Parathyroid adenoma (tissue), 2 donors: ENCODE measurements at regions not wholly inside any gene's neighbourhood (a gene's known extent, or its start where the extent isn't known, plus 50 kb on each side); places are given as distances from the start of the nearest gene placed in this dataset.

Experiments
- H2AFZ ChIP-seq: fragments of 300-600 bp; sonication (generic); one replicate; pipeline ENCODE4 v1.7.0; 2017; ENCODE audit warnings: antibody characterized with exemption, mild to moderate bottlenecking
- H3K27ac ChIP-seq: fragments of 300-600 bp; sonication (generic); one replicate; pipeline ENCODE4 v1.7.0; 2017
- H3K27me3 ChIP-seq: fragments of 300-600 bp; sonication (generic); one replicate; pipeline ENCODE4 v1.7.0; 2017; ENCODE audit warnings: low read length; ENCODE audit not compliant: control insufficient read depth, insufficient read depth
- H3K36me3 ChIP-seq: fragments of 300-600 bp; sonication (generic); one replicate; pipeline ENCODE4 v1.7.0; 2017; ENCODE audit warnings: low read length; ENCODE audit not compliant: control insufficient read depth, insufficient read depth
- H3K4me1 ChIP-seq: fragments of 300-600 bp; sonication (generic); one replicate; pipeline ENCODE4 v1.7.0; 2017; ENCODE audit warnings: control low read depth
- H3K4me2 ChIP-seq: fragments of 300-600 bp; sonication (generic); one replicate; pipeline ENCODE4 v1.7.0; 2017; ENCODE audit warnings: low read length
- H3K4me3 ChIP-seq: fragments of 300-600 bp; sonication (generic); one replicate; pipeline ENCODE4 v1.7.0; 2017; ENCODE audit warnings: low read depth, low read length
- H3K79me2 ChIP-seq: fragments of 300-600 bp; sonication (generic); one replicate; pipeline ENCODE4 v1.7.0; 2017; ENCODE audit warnings: control low read depth
- H3K9ac ChIP-seq: fragments of 300-600 bp; sonication (generic); one replicate; pipeline ENCODE4 v1.7.0; 2017; ENCODE audit warnings: mild to moderate bottlenecking
- H3K9me3 ChIP-seq: fragments of 300-600 bp; sonication (generic); one replicate; pipeline ENCODE4 v1.7.0; 2017; ENCODE audit warnings: low read length; ENCODE audit not compliant: control insufficient read depth
- TF ChIP-seq, protein P1 (sequence below): fragments of 300-600 bp; sonication (generic); IDR thresholded peaks from one replicate; pipeline ENCODE4 v1.7.0; 2017; ENCODE audit warnings: antibody characterized with exemption, mild to moderate bottlenecking
- donor health status: primary hyperparathyroidism.

DNA sequence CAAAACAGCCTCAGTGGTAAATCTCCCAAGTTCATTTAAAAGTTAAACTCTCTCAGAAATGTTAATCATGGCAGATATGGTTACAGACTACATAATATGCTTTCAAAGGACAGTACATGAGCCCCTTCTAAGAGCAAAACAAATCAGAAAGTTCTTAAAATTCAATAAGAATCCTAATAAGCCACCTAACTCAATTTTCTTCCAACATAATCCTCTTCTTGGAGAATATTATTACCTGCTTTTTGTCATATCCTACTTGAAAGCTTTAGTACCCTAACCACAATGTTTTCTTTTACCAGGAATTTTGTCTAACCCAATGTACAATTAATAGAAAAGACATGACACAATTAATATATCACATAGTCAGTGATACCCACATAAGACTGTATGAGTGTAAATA lies 236.5 kb upstream of the ATP2B1 start:
- TF ChIP-seq, protein P1, sequence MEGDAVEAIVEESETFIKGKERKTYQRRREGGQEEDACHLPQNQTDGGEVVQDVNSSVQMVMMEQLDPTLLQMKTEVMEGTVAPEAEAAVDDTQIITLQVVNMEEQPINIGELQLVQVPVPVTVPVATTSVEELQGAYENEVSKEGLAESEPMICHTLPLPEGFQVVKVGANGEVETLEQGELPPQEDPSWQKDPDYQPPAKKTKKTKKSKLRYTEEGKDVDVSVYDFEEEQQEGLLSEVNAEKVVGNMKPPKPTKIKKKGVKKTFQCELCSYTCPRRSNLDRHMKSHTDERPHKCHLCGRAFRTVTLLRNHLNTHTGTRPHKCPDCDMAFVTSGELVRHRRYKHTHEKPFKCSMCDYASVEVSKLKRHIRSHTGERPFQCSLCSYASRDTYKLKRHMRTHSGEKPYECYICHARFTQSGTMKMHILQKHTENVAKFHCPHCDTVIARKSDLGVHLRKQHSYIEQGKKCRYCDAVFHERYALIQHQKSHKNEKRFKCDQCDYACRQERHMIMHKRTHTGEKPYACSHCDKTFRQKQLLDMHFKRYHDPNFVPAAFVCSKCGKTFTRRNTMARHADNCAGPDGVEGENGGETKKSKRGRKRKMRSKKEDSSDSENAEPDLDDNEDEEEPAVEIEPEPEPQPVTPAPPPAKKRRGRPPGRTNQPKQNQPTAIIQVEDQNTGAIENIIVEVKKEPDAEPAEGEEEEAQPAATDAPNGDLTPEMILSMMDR = no peak
- Histone ChIP-seq H3K36me3 (no peaks in the 10 kb centered on the region), H3K79me2 (no peaks in the 10 kb centered on the region), H3K4me2 (no peak overlapping the region), H3K9ac (no peak overlapping the region), H3K4me1 (no peaks in the 10 kb centered on the region), H3K27ac (no peak overlapping the region), H2AFZ (no peak overlapping the region), H3K4me3 (no peak overlapping the region), H3K27me3 (no peaks in the 10 kb centered on the region), H3K9me3 (no peaks in the 10 kb centered on the region)

DNA sequence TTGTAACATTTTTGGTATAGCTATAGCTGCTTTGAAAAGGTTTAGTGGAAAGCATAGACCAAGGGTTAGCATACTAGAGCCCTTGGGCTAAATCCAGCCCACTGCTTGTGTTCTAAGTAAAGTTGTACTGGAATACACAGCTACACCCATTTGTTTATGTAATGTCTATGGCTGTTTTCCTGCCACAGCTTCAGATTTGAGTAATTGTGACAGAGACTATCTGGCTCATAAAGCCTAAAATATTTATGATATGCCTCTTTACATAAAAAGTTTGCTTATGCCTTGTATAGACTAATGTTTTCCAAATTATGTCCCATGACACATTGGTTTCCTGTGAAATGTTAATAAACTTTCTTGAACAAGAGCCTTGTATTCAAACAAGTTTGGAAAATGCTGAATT lies 234.8 kb upstream of the ATP2B1 start:
- H3K27me3 ChIP-seq = no peaks in the 10 kb centered on the region
- H2AFZ ChIP-seq = peak overlapping the region; percentile 20
- H3K9ac ChIP-seq = no peak overlapping the region
- H3K4me2 ChIP-seq = no peak overlapping the region
- H3K27ac ChIP-seq = no peak overlapping the region
- H3K9me3 ChIP-seq = no peaks in the 10 kb centered on the region
- H3K4me3 ChIP-seq = no peak overlapping the region
- H3K4me1 ChIP-seq = no peaks in the 10 kb centered on the region
- TF ChIP-seq, protein P1 = no peak
- no peaks in the 10 kb centered on the region for H3K36me3 ChIP-seq
- H3K79me2 ChIP-seq = no peaks in the 10 kb centered on the region

DNA sequence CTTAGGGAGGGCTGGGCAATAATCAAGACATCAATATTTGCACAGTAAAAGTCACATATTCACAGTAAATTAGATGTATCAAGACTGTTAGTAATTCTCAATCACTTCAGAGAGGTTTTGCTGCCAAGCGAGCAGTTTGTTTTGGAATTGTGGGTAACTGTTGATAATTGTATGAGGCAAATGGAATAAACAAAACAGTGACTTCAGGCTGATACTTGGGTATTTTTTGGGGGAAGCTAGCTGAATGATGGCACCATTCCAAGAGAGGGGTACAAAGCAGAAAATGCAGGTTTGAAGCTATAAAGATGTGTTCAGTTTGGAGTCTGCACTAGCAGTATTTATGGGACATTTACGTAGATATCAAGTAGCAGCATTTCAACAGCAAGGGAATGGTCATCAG lies 232.8 kb upstream of the ATP2B1 start:
- Histone ChIP-seq H3K4me3 (no peak overlapping the region), H3K79me2 (no peaks in the 10 kb centered on the region), H2AFZ (no peak overlapping the region), H3K27me3 (no peaks in the 10 kb centered on the region), H3K36me3 (no peaks in the 10 kb centered on the region), H3K4me1 (no peaks in the 10 kb centered on the region), H3K27ac (no peak overlapping the region), H3K9ac (no peak overlapping the region), H3K9me3 (no peaks in the 10 kb centered on the region), H3K4me2 (no peak overlapping the region)
- TF ChIP-seq, protein P1 = no peak

DNA sequence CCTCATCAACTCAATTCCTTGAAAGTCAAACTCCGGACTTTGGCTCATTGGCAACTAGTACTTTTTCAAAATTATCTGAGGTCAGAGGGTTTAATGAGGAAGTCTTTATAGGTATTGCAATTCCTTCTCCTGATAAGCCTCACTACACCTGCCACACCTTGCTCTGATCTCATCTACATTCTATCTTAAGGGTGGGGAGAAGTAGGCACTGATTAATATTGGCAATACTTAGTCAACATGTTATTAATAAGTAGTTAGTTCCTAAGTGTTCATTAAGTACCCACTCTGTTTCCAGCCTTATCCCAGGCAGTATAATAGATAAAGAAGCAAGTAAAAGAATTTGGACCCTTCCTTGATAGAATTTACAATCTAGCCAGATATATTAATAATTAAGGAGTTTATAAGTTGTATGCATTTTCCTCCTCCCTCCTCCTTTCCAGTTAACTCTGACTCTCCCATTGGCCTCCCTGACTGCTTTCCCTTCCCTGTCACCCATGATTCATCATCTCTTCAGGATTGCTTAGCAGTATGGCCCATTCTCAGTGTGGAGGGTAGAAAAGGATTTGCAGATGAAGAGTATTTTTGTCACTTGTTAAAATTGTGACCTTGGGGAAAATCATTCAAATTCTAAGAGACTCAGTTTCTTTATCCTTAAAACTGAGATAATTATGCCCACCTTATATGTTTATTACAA lies 231.0 kb upstream of the ATP2B1 start:
- no peaks in the 10 kb centered on the region for H3K79me2 ChIP-seq
- no peaks in the 10 kb centered on the region for H3K9me3 ChIP-seq
- H3K27me3 ChIP-seq = no peaks in the 10 kb centered on the region
- TF ChIP-seq, protein P1 = no peak
- no peak overlapping the region for H3K27ac ChIP-seq
- no peaks in the 10 kb centered on the region for H3K4me1 ChIP-seq
- H3K4me3 ChIP-seq = no peak overlapping the region
- no peak overlapping the region for H3K9ac ChIP-seq
- no peak overlapping the region for H3K4me2 ChIP-seq
- H2AFZ ChIP-seq = no peak overlapping the region
- H3K36me3 ChIP-seq = no peaks in the 10 kb centered on the region

DNA sequence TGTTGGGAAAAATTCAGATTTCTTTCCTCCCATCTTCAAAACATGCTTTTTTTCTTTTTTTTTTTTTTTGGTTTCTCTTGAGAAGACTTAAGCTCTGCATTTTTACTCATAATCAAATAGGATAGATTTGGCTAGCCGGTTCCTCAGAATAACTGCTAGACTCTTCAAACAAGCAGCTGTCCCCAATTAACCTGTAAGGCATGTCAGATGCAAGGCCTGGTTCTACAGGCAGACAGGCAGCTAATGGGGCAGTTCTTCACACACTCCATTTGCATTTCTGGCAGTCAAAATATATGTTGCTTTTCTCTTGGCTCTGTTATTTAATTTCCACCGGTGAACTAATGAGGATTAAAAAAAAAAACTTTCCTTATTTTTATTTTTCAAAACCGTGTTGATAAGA lies 228.0 kb upstream of the ATP2B1 start:
- Histone ChIP-seq H3K27ac (no peak overlapping the region), H3K79me2 (no peaks in the 10 kb centered on the region), H2AFZ (no peak overlapping the region), H3K9me3 (no peaks in the 10 kb centered on the region), H3K36me3 (no peaks in the 10 kb centered on the region), H3K9ac (no peak overlapping the region), H3K4me1 (no peaks in the 10 kb centered on the region), H3K4me2 (no peak overlapping the region), H3K27me3 (no peaks in the 10 kb centered on the region), H3K4me3 (no peak overlapping the region)
- TF ChIP-seq, protein P1 = no peak
